Endothelial cell (in vitro differentiated cells): ENCODE measurements at regions not wholly inside any gene's neighbourhood (a gene's known extent, or its start where the extent isn't known, plus 50 kb on each side); places are given as distances from the start of the nearest gene placed in this dataset.

ENCODE experiments used
- DNase-seq: peaks from one replicate; pipeline ENCODE4 v3.0.0; 2021; ENCODE audit warnings: low spot score
- H3K27ac Mint-ChIP-seq: one replicate; pipeline ENCODE4 v1.8.0; 2021; ENCODE audit warnings: mixed read lengths, inconsistent platforms; ENCODE audit not compliant: unreplicated experiment
- H3K27me3 Mint-ChIP-seq: one replicate; pipeline ENCODE4 v1.8.0; 2021; ENCODE audit warnings: mild to moderate bottlenecking, moderate library complexity, mixed read lengths, inconsistent platforms; ENCODE audit not compliant: unreplicated experiment
- H3K36me3 Mint-ChIP-seq: one replicate; pipeline ENCODE4 v1.8.0; 2021; ENCODE audit warnings: mild to moderate bottlenecking, low read depth, mixed read lengths, inconsistent platforms; ENCODE audit not compliant: unreplicated experiment
- H3K4me1 Mint-ChIP-seq: one replicate; pipeline ENCODE4 v1.8.0; 2021; ENCODE audit warnings: mild to moderate bottlenecking, mixed read lengths, inconsistent platforms; ENCODE audit not compliant: unreplicated experiment
- H3K4me3 Mint-ChIP-seq: one replicate; pipeline ENCODE4 v1.8.0; 2021; ENCODE audit warnings: mild to moderate bottlenecking, mixed read lengths, inconsistent platforms; ENCODE audit not compliant: unreplicated experiment
- H3K9me3 Mint-ChIP-seq: one replicate; pipeline ENCODE4 v1.8.0; 2021; ENCODE audit warnings: mixed read lengths, inconsistent platforms; ENCODE audit not compliant: unreplicated experiment
- TF ChIP-seq, protein P1 (sequence below): fragments of 200-600 bp; sonication (generic); IDR thresholded peaks from one replicate; pipeline ENCODE4 v1.5.0; 2021; ENCODE audit warnings: antibody characterized with exemption; ENCODE audit not compliant: unreplicated experiment

DNA sequence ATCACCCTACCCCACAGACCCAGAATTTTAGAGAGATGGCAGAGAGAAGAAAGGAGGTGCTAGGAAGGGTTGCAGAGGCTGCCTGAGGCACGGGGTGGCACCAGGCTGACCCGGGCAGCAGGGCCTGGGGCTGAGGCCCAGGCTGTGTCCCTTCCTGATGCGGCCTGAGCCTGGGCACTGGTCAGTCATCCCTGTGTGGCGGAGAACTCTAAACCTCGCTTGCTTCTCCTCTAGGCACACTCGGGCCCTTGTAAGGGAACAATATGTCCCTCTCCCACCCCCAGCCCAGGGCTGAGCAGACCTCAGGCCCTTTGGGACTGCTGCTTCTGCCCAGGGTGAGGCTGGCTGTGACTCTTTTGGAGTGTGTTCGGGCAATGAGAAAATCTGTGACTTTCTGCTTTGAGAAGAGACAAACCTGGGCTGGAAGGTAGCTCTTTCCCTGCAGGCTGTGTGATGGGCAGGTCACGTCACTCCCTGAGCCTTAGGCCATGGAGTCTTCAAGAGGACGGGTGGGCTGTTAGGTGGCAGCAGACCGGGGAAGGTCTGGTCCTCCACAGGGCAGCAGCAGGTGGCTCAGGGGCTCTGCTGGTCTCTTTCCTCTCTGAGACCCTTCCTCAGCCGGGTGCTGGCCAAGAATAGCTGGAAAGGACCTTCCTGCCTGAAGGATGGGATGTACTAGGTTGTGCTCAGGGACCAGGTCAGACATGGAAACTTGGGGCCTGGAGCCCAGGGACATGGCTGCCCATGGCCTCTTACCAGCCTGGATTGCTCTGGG lies 96.8 kb downstream of the GLI2 start:
- DNase-seq = no peak
- H3K27ac Mint-ChIP-seq = no peak overlapping the region
- peaks cover 11% of the 10 kb centered on the region for H3K27me3 Mint-ChIP-seq
- TF ChIP-seq, protein P1, sequence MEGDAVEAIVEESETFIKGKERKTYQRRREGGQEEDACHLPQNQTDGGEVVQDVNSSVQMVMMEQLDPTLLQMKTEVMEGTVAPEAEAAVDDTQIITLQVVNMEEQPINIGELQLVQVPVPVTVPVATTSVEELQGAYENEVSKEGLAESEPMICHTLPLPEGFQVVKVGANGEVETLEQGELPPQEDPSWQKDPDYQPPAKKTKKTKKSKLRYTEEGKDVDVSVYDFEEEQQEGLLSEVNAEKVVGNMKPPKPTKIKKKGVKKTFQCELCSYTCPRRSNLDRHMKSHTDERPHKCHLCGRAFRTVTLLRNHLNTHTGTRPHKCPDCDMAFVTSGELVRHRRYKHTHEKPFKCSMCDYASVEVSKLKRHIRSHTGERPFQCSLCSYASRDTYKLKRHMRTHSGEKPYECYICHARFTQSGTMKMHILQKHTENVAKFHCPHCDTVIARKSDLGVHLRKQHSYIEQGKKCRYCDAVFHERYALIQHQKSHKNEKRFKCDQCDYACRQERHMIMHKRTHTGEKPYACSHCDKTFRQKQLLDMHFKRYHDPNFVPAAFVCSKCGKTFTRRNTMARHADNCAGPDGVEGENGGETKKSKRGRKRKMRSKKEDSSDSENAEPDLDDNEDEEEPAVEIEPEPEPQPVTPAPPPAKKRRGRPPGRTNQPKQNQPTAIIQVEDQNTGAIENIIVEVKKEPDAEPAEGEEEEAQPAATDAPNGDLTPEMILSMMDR = no peak
- no peaks in the 10 kb centered on the region for H3K4me1 Mint-ChIP-seq
- H3K4me3 Mint-ChIP-seq = no peak overlapping the region
- H3K9me3 Mint-ChIP-seq = no peaks in the 10 kb centered on the region
- H3K36me3 Mint-ChIP-seq = no peaks in the 10 kb centered on the region

DNA sequence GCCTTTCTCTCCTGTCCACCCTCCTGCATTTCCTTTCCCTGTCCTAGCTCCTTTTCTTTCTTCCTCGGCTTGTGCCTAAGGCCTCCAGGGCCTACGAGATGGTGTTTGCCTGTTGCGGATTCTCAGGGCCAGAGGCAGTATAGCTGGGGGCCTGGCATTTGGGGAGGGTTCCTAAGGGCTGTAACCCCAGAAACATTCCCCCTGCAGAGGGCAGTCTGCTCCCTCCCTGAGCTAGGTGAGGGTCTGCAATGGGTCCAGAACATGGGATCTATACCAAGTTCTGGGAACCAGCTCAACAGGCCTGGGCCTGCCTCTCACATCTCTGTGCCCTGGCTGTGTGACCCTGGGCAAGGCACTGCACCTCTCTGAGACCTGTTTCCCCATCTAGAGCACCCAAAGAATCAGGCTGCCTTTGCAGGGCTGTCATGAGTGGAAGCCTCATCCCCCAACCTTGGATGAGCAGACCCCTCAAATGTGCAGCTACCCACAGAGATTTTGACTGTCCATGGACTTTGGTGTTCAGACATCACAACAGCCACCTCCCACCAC lies 97.5 kb downstream of the GLI2 start:
- Mint-ChIP-seq H3K27me3 (peaks cover 11% of the 10 kb centered on the region), H3K4me1 (no peaks in the 10 kb centered on the region), H3K36me3 (no peaks in the 10 kb centered on the region), H3K9me3 (no peaks in the 10 kb centered on the region), H3K4me3 (no peak overlapping the region), H3K27ac (no peak overlapping the region)
- TF ChIP-seq, protein P1 = no peak
- no peak for DNase-seq

DNA sequence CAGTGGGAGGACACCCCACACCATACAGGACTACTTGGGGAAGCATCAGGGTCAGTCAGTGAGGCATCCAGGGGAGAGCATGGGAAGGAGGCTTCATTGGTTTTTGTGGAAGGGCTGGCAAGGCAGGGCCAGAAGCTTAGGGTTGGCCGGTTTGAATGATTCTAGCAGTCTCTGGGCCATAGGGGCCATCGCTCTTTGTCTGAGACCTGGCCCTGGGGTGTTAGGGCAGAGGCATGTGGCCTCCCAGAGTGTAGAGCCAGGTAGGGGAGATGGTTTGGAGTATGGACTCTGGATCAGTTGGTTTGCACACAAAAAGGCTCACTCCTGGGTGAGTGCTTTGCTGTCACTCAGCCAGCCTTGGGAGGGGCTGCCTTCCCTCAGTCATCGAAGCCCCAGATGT lies 98.5 kb downstream of the GLI2 start:
- Mint-ChIP-seq H3K27me3 (peaks cover 10% of the 10 kb centered on the region), H3K9me3 (no peaks in the 10 kb centered on the region), H3K4me3 (no peak overlapping the region), H3K4me1 (no peaks in the 10 kb centered on the region), H3K27ac (no peak overlapping the region), H3K36me3 (no peaks in the 10 kb centered on the region)
- TF ChIP-seq, protein P1 = no peak
- no peak for DNase-seq

DNA sequence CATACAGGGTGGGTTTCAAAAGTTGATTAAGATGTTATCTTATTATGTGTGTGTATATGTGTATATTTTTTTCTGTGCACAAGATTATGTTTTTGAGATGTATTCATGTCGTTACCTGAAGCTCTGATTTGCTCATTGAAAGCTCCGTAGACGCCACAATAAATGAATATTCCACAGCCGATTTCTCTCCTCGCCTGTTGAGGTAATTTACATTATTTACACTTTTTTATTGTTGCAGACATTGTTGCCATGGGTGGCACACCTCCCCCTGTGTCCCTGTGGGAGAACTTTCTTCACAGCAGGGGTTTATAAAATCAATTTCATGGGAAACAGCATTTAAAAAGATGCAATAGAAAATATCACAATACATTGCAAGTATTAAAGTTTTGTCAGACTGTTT lies 100.6 kb downstream of the GLI2 start:
- TF ChIP-seq, protein P1 = no peak
- Mint-ChIP-seq H3K4me1 (no peaks in the 10 kb centered on the region), H3K27ac (no peak overlapping the region)

DNA sequence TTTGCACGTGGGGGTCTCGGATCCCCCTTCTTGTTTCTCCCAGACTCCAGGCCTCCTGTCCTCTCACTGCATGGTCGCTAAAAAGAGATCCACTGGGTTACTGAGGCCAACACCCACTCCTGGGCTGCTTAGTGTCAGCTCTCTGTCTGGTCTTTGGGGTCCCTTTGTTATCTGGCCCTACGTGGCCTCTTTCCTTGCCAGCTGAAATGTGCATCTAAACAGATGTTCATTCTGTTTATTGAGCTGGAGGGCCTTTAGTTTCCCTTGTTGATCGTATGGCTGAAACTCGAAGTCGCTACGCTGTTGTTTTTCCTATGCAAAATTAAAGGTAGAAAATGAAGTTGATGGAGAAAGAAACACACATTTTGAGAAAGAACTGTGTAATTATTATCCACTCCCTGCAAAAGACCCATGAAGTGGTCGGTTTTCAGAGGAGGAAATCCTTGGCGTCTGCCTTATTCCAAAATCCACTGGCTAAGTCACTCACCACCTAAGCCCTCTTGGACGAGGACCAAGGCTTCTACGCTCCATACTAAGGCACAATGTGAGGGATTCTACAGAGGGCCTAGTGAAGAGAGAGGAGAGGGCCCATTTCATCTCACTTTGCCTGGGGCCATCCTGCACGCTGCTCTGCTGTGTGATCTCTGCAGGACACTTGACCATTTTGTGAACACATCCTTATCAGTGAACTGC lies 105.3 kb downstream of the GLI2 start:
- no peaks in the 10 kb centered on the region for H3K36me3 Mint-ChIP-seq

More for the DNA sequence above, 100.6 kb downstream of the GLI2 start:
- DNase-seq = no peak
- Mint-ChIP-seq H3K36me3 (no peaks in the 10 kb centered on the region), H3K4me3 (no peak overlapping the region), H3K9me3 (no peaks in the 10 kb centered on the region), H3K27me3 (peaks cover 6% of the 10 kb centered on the region)

More for the DNA sequence above, 105.3 kb downstream of the GLI2 start:
- no peak for DNase-seq
- H3K4me3 Mint-ChIP-seq = no peak overlapping the region
- H3K4me1 Mint-ChIP-seq = no peaks in the 10 kb centered on the region
- no peaks in the 10 kb centered on the region for H3K27me3 Mint-ChIP-seq
- H3K9me3 Mint-ChIP-seq = no peaks in the 10 kb centered on the region
- TF ChIP-seq, protein P1 = no peak
- no peak overlapping the region for H3K27ac Mint-ChIP-seq
